ENCODE measurements at regions not wholly inside any gene's neighbourhood (a gene's known extent, or its start where the extent isn't known, plus 50 kb on each side); places are given as distances from the start of the nearest gene placed in this dataset.
"Not testable (repeated sequence)": the region's sequence is repeated elsewhere in the genome, so short reads cannot be mapped to it uniquely, and the experiment has no call there.

DNA sequence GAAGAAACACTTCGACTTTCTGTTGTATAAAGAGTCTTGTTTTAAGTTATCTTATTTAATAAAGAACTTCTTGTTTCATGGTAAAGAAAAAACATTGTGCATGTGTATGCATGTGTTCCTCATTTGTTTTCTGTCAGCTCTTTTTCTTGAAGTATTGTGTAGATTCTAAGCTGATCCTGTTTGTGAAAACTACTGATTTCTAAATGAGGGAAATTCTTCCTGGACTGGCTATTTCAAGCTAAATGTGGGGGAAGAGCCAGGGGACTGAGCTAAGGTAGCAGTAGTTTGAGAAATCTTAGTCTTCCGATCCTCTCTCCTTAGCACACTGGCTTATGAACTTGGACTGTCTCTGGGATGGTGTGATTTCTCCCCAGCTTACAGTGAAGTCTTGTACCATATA, 56.4 kb upstream of the RBMS1 start:
- no peak for DNase-seq (ENCODE audit: low read depth)

DNA sequence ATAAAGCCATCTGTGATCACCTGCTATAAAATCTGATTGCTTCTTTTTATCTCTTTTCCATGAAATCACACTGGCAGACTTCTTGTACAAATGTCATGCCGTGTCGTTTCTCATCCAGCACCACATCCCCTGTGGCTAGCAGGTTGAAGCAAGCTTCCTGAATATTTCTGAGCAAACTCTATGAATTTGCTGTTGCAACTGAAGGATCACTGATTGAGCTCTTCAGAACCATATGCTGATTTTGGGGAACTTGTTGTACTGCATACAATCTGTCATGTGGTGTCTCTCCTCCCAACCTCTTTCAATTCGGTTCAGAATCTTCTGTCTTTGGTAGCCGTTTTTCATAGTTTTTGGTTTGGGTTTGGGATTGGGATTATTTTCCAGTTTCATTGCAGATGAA, 57.7 kb upstream of the RBMS1 start:
- no peak for DNase-seq (ENCODE audit: low read depth)

GRCh38 chr2:160555420-160556071, 61.9 kb upstream of the RBMS1 start:
- no peak for DNase-seq (ENCODE audit: low read depth)

DNA sequence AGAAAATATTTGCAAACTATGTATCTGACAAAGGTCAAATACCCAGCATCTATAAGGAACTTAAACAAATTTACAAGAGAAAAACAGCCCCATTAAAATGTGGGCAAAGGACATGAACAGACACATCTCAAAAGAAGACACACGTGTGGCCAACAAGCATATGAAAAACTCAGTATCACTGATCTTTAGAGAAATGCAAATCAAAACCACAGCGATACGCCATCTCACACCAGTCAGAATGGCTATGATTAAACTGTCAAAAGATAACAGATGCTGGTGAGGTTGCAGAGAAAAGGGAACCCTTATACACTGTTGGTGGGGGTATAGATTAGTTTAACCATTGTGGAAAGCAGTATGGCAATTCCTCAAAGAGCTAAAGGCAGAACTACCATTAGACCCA, 64.3 kb upstream of the RBMS1 start:
- DNase-seq (ENCODE audit: low read depth), result no peak

GRCh38 chr2:160558531-160558930, 64.9 kb upstream of the RBMS1 start:
- no peak for DNase-seq (ENCODE audit: low read depth)

DNA sequence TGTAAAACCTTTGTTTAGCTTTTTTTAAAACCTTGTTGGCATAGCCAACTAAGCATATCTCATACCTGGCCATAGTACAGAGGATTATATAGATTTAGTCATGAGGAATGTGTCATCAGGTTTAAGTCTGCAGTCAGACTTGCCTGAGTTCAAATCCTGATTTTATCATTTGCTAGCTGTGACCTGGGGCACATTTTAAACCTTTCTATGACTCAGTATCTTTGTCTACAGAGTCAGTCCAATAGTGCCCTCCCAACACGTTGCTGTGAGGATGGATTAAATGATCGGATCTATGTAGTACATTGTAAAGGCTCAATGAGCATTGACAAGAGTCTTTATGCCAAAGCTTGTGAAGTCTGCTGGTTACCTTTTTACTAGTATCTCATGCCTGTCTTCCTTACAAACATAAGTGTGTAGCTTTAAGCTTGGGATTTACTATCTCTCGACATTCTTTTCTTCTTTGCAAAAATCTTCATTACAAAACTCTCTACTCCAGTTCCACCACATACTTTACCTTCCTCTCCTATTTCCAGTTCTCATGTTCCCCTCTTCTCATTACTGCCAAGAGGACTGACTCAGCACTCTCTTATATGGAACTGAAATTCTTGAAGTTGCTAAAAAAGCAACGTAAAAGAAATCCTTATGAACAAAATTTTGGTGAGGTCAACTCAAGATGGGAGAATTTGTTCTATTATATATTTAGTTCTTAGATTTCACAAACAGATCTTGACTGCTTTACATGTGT, 68.1 kb upstream of the RBMS1 start:
- no peak for DNase-seq (ENCODE audit: low read depth)

- no peak for DNase-seq (ENCODE audit: low read depth)
These were observed 69.1 kb upstream of the RBMS1 start for GRCh38 chr2:160562730-160563129.

GRCh38 chr2:160564591-160564990, 71.0 kb upstream of the RBMS1 start:
- DNase-seq (ENCODE audit: low read depth), result no peak

DNA sequence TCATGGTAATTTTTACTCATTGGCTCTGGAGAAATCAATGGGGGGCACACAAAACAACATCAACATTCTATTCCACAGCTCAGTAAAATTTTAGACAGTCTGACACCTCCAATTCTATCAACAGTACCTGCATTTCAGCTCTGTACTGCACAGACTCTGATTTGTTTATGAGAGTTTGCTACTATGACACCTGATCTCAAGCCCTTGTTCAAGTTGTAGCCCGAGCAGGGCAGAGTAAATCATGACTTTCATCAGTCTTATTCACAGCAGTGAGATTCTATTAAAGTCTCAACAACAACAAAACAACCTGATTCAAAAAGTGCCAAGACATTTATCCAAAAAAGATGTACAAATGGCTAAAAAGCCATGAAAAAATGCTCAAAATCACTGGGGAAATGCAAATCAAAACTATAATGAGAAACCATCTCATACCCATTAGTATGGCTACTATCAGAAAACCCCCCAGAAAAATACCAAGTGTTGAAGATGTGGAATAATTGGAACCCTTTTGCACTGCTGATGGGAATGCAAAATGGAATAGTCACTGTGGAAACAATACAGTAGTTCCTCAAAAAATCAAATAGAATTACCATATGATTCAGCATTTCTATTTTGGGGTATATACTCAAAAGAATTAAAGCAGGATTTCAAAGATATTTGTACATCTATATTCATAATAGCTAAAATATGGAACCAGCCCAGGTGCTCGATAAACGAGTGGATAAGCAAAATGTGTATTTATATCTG, 71.7 kb upstream of the RBMS1 start:
- no peak for DNase-seq (ENCODE audit: low read depth)

DNA sequence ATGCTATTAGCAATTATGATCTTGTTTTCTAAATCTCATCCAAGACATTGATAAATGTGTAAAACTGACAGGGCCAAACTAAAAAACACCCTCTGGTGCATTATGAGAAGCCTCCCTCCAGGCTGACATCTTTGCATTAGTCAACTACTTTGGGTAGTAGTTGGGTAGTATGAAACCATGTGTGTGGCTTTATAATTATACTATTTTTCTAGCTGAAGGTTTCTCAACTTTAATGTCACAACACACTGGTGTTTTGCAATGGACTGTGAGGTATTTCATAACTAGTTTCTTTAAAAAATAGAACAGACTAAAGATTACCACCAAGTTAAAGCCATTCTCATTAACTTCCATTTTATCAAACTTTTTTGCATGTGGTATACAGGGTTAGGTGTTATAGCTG, 73.1 kb upstream of the RBMS1 start:
- DNase-seq (ENCODE audit: low read depth), result no peak

- no peak for DNase-seq (ENCODE audit: low read depth)
These were observed 75.2 kb upstream of the RBMS1 start for GRCh38 chr2:160568856-160569255.

GRCh38 chr2:160570376-160570775, 76.8 kb upstream of the RBMS1 start:
- DNase-seq (ENCODE audit: low read depth), result no peak

- DNase-seq (ENCODE audit: low read depth), result no peak
These were observed 81.0 kb upstream of the RBMS1 start for GRCh38 chr2:160574468-160575140.

- DNase-seq (ENCODE audit: low read depth), result no peak
These were observed 81.8 kb upstream of the RBMS1 start for GRCh38 chr2:160575368-160575767.

GRCh38 chr2:160576054-160576499, 82.5 kb upstream of the RBMS1 start:
- DNase-seq (ENCODE audit: low read depth), result no peak

DNA sequence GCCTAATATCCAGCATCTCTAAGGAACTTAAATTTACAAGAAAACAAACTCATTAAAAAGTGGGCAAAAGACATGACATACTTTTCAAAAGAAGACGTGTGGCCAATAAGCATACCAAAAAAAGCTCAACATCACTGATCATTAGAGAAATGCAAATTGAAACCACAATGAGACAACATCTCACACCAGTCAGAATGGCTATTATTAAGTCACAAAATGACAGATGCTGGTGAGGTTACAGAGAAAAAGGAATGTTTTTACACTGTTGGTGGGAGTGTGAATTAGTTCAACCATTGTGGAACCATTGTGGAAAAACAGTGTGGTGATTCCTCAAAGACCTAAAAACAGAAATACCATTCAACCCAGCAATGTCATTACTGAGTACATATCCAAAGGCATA, 83.5 kb upstream of the RBMS1 start:
- DNase-seq (ENCODE audit: low read depth), result not testable (repeated sequence)

- DNase-seq (ENCODE audit: low read depth), result no peak
These were observed 87.4 kb upstream of the RBMS1 start for GRCh38 chr2:160581035-160581434.

GRCh38 chr2:160581448-160581847, 87.8 kb upstream of the RBMS1 start:
- DNase-seq (ENCODE audit: low read depth), result no peak

- no peak for DNase-seq (ENCODE audit: low read depth)
These were observed 88.5 kb upstream of the RBMS1 start for GRCh38 chr2:160582081-160582480.

- no peak for DNase-seq (ENCODE audit: low read depth)
These were observed 89.0 kb upstream of the RBMS1 start for GRCh38 chr2:160582490-160583145.

GRCh38 chr2:160583146-160583535, 89.5 kb upstream of the RBMS1 start:
- DNase-seq (ENCODE audit: low read depth), result no peak
